WI38 (cell line): ENCODE measurements at regions not wholly inside any gene's neighbourhood (a gene's known extent, or its start where the extent isn't known, plus 50 kb on each side); places are given as distances from the start of the nearest gene placed in this dataset.

Source experiments
- H3K4me3 ChIP-seq: 2 replicates; pipeline ENCODE4 v1.5.1; 2011; ENCODE audit warnings: low read depth, mild to moderate bottlenecking, control low read depth, low read length
- CTCF ChIP-seq: IDR thresholded peaks from 2 replicates; pipeline ENCODE4 v1.5.1; 2012; ENCODE audit warnings: low read depth, mild to moderate bottlenecking, control low read depth, low read length

DNA sequence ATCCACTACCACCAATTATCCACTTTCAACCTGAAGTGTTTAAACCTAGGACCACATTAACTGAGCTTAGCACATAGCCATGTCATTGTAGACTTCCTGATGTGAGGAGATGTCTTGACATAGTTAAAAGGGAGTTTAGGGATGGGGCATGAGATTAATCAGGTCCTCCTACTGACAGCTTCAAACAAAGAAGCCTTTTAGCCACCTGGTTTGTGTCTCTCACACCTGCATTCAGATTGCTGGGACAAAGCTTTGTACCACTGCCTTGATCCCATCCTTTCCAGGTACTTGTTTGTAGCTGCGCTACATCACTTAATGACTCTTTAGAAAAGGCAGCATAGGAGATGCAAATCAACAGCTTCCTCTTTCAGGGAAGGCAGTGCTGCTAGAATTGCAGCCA lies 340.7 kb upstream of the DDHD1 start:
- no peak overlapping the region for H3K4me3 ChIP-seq
- TF ChIP-seq CTCF, result no peak

DNA sequence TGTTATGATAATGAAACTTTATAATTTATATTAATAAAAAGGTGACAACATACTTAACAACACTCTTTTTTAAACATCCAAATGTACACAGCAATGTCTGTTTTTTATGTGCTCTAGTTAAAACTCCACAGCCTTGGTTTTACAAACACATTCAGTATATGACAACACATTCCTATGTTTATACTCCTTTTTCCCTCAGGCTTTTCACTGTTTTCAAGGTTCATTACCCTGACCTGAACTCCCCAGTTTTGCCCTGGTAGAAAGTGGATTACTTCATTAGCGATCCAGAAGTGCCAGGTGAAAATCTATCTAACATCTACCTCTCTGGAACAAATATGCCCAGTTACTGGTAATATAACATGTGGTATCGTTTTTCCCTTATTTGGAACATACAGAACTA lies 340.2 kb upstream of the DDHD1 start:
- TF ChIP-seq CTCF, result no peak
- no peak overlapping the region for H3K4me3 ChIP-seq

DNA sequence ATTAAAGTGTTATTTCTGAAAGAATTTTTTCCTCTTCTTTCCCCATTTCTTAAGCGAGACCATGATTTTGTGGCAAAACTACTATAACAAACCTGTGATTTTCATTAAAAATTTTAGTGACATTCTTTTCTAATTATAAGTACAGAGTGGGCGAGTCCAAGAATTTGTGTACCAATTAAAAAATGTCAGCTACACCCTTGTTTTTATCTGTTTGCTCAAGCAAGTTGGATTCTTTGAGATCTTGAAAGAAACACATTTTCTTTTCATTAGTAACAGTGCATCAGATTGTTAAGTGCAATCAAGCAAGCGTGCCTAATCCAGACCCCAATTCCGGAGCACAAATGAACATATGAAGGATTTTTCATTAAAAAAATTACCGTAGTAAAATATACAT lies 338.8 kb upstream of the DDHD1 start:
- TF ChIP-seq CTCF, result no peak
- H3K4me3 ChIP-seq, result no peak overlapping the region

GRCh38 chr14:53491256-53491883 lies 338.2 kb upstream of the DDHD1 start:
- H3K4me3 ChIP-seq, result no peak overlapping the region
- TF ChIP-seq CTCF, result no peak

GRCh38 chr14:53478174-53478573 lies 325.1 kb upstream of the DDHD1 start:
- H3K4me3 ChIP-seq, result no peak overlapping the region

GRCh38 chr14:53473480-53473879 lies 320.4 kb upstream of the DDHD1 start:
- TF ChIP-seq CTCF, result no peak
- no peak overlapping the region for H3K4me3 ChIP-seq

More at GRCh38 chr14:53478174-53478573, 325.1 kb upstream of the DDHD1 start:
- no peak for TF ChIP-seq CTCF

DNA sequence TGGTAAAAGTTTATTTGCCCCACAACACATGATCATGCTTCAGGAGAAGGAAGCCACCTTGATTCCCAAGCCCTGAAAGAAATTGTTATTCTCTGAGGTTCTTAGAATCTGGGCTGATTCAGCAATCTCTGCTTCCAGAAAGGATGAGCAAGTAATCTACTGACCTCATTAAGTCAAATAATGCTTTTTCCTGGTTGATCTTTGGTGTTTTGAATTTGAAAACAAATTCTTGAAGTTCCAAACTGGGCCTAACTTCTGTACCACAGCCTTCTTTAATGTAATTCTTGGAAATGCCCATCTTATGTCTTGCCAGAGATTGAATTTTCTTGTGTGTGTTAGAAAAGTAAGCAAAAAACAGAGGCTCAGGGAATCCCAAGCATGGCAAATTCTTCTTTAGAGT lies 319.2 kb upstream of the DDHD1 start:
- H3K4me3 ChIP-seq, result no peak overlapping the region
- no peak for TF ChIP-seq CTCF
